GM23338 (cell line): ENCODE measurements at regions not wholly inside any gene's neighbourhood (a gene's known extent, or its start where the extent isn't known, plus 50 kb on each side); places are given as distances from the start of the nearest gene placed in this dataset.

ENCODE experiments used
- CREB1 ChIP-seq: fragments of 250-450 bp; sonication (Bioruptor Pico); IDR thresholded peaks from 2 replicates; pipeline ENCODE4 v1.5.0; 2020; ENCODE audit warnings: low read depth, mild to moderate bottlenecking, moderate library complexity
- CTCF ChIP-seq, 2 experiments: fragments of 200-600 bp in 1 of 2; sonication (generic) in 1 of 2; conservative IDR thresholded peaks; 2 replicates each; pipeline versions ENCODE4 v1.5.1 to v1.6.1; 2016 to 2017; ENCODE audit warnings: antibody characterized with exemption in 2 of 2, low read depth in 2 of 2, mild to moderate bottlenecking in 2 of 2, moderate library complexity in 1 of 2
- ETS1 ChIP-seq: IDR thresholded peaks from 2 replicates; pipeline ENCODE4 v1.6.1; 2016; ENCODE audit warnings: antibody characterized with exemption
- EZH2 ChIP-seq: fragments of 200-600 bp; sonication (generic); IDR thresholded peaks from one replicate; pipeline ENCODE4 v1.8.0; 2017; ENCODE audit warnings: antibody characterized with exemption, mild to moderate bottlenecking, low read depth; ENCODE audit not compliant: unreplicated experiment
- EZH2phosphoT487 ChIP-seq: fragments of 200-600 bp; sonication (generic); IDR thresholded peaks from one replicate; pipeline ENCODE4 v1.8.1; 2018; ENCODE audit warnings: antibody characterized with exemption; ENCODE audit not compliant: unreplicated experiment
- JUNB ChIP-seq: IDR thresholded peaks from one replicate; pipeline ENCODE4 v1.6.1; 2016; ENCODE audit warnings: antibody characterized with exemption; ENCODE audit not compliant: unreplicated experiment
- NANOG ChIP-seq: IDR thresholded peaks from 2 replicates; pipeline ENCODE4 v1.6.1; 2016; ENCODE audit warnings: antibody characterized with exemption, borderline replicate concordance
- POLR2AphosphoS5 ChIP-seq: IDR thresholded peaks from 2 replicates; pipeline ENCODE4 v1.6.1; 2016; ENCODE audit warnings: antibody characterized with exemption, low read depth
- REST ChIP-seq: IDR thresholded peaks from one replicate; pipeline ENCODE4 v1.6.1; 2018; ENCODE audit warnings: antibody characterized with exemption; ENCODE audit not compliant: unreplicated experiment
- STAT1 ChIP-seq: IDR thresholded peaks from one replicate; pipeline ENCODE4 v1.6.1; 2016; ENCODE audit warnings: antibody characterized with exemption; ENCODE audit not compliant: unreplicated experiment
- ZNF114 ChIP-seq: fragments of 250-450 bp; sonication (Bioruptor Pico); IDR thresholded peaks from 2 replicates; pipeline ENCODE4 v1.5.0; 2020; ENCODE audit warnings: mild to moderate bottlenecking, moderate library complexity
- ZNF331 ChIP-seq: fragments of 250-450 bp; sonication (Bioruptor Pico); IDR thresholded peaks from 2 replicates; pipeline ENCODE4 v1.5.0; 2020; ENCODE audit warnings: low read depth, mild to moderate bottlenecking, moderate library complexity
- ZNF462 ChIP-seq: fragments of 250-450 bp; sonication (Bioruptor Pico); IDR thresholded peaks from 2 replicates; pipeline ENCODE4 v1.5.0; 2020; ENCODE audit warnings: mild to moderate bottlenecking, moderate library complexity

- TF ChIP-seq CTCF (conservative IDR thresholded peaks at IDR 0.05; ENCODE audit: low read depth in 2 of 2) (no peak), EZH2 (no peak), REST (no peak), NANOG (no peak), ETS1 (no peak), POLR2AphosphoS5 (no peak), EZH2phosphoT487 (no peak), ZNF114 (no peak), CREB1 (CRISPR knock-in tag) (no peak), JUNB (no peak), ZNF462 (CRISPR knock-in tag) (no peak), ZNF331 (no peak), STAT1 (no peak)
These were observed 355.4 kb downstream of the CDH26 start for GRCh38 chr20:60313614-60314013.
